Stimulated activated CD4-positive, alpha-beta T cell treated with anti-CD3 and anti-CD28 coated beads, Interleukin-4, amount 100 ng/mL, for 4 hours (primary cell): ENCODE measurements at regions not wholly inside any gene's neighbourhood (a gene's known extent, or its start where the extent isn't known, plus 50 kb on each side); places are given as distances from the start of the nearest gene placed in this dataset.
"Not testable (repeated sequence)": the region's sequence is repeated elsewhere in the genome, so short reads cannot be mapped to it uniquely, and the experiment has no call there.

Source experiments
- DNase-seq, 2 experiments: peaks; one replicate each; pipeline ENCODE4 v3.0.0-alpha.2; 2020

DNA sequence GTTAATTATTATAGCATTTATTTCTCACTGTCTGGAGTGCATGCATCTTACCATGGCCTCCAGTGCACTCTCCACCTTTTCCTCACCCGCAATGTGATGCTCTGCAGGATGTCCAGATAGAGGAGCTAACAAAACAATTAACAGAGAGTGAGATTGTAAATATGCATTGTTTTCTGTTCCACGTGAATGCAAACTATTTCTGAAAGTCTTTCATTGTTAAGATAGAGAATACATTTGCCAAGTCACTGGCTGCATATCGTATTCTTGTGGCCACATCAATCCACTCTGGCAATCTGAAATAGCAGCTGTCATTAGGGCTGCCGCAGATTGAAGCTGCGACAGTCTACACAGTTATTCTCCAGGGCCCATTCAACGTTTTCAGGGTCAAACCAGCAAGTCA, 143.8 kb downstream of the DUSP10 start:
- DNase-seq, result no peak

DNA sequence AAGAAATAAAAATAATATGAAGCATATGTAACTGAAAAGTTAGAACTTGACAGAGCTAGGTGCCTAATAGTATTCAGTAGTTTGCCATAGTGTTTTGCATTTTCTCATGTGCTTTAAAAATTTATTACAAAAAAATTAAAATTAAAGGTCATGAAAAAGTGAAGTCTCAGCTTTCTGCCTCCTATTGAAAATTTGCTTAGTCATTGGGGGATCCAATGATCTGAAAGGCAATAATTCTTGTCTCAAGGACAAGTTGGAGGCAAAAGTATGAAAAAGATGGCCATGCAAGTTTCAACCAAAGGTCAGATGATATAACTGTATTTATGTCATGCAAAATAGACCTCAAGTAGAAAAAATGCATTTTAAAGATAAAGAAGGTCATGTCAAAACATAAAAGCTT, 140.7 kb downstream of the DUSP10 start:
- no peak for DNase-seq

DNA sequence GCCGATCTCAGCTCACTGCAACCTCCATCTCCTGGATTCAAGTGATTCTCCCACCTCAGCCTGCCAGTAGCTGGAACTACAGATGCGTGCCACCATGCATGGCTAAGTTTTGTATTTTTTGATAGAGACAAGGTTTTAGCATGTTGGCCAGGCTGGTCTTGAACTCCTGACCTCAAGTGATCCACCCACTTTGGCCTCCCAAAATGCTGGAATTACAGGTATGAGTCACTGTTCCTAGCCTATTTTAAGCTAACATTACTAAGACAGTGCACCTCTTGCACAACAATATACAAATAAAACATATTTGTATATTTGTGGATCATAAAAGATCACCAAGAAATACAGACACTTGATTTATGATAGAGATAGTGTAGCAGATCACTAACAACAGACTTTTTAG, 139.1 kb downstream of the DUSP10 start:
- no peak for DNase-seq

DNA sequence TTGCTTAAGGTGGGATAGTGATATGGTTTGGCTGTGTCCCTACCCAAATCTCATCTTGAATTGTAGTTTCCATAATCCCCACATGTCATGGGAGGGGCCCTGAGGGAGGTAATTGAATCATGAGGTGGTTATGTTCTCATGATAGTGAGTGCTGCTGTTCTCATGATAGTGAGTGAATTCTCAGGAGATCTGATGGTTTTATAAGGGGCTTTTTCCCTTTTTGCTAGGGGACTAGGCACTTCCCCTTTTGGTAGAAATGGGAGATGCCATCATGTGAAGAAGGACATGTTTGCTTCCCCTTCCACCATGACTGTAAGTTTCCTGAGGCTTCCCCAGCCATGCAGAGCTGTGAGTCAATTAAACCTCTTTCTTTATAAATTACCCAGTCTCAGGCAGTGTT, 137.5 kb downstream of the DUSP10 start:
- DNase-seq, result not testable (repeated sequence)

DNA sequence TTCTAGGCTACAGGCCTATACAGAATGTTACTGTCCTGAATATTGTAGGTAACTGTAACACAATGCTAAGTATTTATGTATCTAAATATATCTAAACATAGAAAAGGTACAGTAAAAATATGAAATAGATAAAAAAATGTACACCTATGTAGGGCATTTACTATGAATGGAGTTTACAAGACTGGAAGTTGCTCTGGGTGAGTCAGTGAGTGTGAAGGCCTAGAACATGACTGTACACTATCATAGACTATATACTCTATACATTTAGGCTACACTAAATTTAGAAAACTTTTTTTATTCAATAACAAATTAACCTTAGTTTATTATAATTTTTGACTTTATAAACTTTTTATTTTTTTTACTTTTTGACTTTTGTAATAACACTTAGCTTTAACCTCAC, 136.9 kb downstream of the DUSP10 start:
- no peak for DNase-seq

DNA sequence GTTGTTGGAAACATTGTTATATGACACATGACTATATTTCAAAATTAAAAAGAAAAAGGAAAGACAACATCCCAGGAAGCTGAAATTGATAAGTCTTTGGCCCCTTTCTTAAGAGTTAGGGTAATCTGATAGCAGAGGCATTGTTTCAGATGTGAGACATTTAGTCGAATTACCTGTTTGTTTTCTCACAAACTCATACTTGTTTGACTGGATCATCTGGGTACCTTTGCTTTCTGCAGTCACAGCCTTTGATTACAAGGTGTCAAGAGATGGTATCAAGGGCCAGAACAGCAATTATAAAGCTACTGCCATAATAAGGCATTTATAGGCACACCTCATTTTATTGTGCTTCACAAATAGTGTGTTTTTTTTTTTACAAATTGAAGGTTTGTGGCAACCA, 136.3 kb downstream of the DUSP10 start:
- no peak for DNase-seq

DNA sequence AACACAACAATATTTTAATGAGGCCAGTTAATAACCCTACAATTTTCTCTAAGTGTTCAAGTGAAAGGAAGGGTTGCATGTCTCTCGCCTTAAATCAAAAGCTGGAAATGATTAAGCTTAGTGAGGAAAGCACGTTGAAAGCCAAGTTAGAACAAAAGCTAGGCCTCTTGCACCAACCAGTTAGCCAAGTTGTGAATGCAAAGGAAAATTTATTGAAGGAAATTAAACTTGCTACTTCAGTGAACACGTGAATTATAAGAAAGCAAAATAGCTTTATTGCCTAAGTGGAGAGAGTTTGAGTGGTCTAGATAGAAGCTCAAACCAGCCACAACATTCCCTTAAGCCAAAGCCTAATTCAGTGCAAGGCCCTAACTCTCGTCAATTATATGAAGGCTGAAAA, 135.6 kb downstream of the DUSP10 start:
- no peak for DNase-seq

DNA sequence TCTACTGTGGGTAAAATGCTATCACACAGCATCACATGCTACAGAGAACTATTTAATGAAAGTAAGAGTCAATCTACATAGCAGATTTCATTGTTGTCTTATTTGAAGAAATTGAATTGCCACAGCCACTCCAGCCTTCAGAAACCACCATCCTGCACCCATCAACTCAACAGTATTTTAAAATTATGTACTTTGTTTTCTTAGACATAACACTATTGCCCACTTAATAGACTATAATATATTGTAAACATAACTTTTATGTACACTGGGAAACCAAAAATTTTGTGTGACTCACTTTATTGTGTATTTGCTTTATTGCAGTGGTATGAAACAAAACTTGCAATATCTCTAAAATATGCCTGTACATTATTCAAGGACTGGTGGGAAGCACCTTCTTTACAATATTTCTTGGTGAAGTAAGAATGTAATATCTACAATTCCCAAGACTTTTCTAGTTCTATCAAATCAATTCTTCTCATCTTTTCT, 133.0 kb downstream of the DUSP10 start:
- no peak for DNase-seq

DNA sequence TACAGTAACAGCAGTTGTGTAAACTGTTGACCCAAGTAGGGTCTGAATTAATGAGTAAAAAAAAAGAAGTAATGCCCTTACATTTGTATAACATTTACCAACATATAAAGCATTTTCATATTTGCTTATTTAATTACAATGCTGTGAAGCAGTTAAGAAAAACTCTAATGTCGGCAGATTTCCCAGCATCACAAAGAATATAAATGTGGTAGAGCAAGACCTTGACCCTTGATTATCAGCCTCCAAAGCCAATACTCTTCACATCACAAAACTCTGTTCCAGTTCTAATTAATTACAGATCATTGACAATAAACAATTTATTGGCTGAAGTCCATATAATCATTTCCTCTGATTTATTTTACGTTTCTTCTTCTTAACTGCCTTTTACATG, 130.2 kb downstream of the DUSP10 start:
- DNase-seq, result no peak

DNA sequence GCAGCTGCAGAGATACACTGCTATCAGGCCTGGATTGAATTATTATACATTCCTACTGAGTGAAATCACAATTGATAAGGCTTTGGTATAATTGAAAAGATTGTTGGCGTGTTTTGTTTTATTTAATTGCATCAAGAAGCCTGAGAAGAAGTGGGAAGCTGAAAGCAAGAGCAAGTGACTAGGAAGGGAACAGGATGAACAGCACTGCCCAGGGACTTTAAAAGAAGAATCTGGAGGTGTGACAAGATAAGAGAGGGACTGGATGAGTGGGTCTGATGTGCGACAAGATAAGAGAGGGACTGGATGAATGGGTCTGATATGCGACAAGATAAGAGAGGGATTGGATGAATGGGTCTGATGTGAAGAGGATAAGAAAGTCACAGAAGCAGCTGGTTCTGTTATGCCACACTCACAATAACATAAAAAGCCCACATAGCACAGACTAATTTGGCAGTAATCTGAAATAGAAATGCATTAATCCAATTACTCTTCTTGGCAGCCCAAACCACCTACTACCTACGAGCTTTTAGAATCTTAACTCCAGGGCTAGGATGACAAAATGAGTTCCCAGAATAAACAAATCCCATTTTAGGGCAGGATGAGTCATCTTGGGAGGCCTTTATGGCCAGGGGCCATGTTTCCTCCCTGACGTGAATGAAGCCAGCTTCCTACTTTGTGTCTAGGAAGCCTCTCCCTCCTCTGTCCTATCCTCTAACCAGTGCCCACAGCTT, 129.7 kb downstream of the DUSP10 start:
- no peak for DNase-seq

DNA sequence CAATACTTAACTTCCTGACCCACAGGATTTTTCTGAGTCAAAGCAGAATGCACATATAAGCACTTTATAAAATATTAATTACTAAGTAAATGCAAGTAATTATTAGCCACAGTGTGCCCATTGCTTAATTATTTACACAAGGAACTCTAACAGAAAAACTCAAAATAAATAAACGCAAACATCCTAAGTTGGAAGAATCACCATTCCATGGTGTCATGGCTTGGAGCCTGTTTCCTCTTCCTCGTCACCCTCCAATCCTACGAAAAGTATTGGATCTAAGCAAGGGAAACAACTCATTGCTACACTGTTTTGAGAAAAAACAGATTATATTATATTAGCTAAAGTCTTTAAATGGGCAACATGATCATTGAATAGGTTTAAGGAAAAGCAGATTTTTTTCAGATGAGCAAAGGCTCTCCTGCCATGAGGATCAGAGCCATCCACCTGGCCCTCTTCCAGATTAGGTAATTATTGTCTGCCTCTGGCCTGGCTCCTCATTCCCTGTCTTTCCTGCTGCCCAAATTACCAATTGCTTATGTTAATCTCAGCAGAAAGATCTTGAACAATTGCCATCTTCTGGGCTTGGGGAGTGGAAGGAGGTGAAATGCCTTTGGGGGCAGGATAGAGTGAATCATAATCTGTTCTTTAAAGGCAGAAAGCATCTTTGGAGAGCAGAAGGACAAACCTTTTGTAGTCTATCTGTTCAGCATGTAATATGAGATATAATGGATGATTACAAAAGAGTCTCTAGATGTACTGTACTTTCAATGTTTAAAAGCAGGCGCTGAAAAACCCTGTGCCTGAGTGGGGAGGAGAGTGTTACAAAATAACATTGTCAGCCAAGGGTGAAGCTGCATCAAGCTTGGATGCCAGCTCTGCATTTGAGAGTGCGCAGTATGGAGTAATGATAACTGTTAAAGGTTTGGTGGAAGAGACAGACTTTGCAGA, 121.2 kb downstream of the DUSP10 start:
- DNase-seq, result no peak

DNA sequence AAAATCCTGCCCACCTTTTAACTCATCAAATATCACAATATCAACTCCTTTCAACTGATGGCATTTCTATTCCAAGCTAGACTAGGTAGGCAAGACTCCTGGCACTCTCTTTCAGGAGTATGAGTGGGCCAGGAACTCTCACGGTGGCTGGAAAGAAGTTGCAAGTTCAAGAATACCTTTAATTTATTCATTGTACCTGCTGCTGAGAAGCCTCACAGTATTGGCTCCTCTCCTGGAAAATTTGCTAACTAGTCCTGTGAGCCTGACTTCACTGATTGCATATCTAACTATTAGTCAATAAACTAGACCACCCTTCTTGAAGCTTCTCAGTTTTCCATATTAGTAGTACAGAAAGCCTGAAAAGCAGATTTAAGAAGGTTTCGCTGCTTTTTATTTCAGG, 120.2 kb downstream of the DUSP10 start:
- DNase-seq, result no peak

DNA sequence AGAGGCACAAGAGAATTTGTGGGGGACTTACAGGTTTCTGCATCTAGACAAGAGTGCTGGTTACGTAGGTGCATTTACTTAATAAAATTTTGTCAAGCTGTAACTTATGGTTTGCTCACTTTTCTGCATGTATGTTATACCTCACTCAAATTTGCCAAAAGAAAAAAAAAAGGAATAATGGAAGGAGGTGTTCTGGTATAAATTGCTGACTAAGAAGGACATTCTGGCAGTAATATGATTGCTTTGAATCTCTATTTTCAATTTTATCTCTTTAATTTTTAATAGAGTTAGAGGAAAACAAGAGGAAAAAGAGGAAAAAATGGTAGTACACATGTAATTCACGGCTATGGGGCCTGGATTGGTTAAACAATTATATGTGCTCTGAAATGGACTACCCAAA, 119.5 kb downstream of the DUSP10 start:
- DNase-seq, result no peak

DNA sequence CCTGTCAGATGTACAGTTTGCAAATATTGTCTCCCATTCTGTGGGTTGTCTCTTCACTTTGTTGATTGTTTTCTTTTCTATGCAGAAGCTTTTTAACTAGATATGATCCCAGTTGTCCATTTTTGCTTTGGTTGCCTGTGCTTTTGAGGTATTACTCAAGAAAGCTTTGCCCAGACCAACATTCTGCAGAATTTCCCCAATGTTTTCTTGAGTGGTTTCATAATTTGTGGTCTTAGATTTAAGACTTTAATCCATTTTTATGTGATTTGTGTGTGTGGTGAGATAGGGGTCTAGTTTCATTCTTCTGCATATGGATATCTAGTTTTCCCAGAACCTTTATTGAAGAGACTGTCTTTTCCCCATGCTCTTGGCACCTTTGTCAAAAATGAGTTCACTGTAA, 116.9 kb downstream of the DUSP10 start:
- DNase-seq, result no peak

DNA sequence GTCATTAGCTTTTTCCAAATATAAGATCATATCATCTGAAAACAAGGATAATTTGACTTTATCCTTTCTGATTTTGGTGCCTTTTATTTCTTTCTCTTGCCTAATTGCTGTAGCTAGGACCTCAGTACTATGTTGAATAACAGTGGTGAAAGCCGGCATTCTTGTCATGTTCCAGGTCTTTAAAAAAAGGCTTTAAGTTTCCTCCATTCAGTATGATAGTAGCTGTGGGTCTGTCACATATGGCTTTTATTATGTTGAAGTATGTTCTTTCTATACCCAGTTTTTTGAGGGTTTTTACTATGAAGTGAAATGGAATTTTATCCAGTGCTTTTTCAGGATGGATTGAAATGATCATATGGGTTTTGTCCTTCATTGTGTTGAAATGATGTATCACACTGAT, 115.8 kb downstream of the DUSP10 start:
- DNase-seq, result no peak

DNA sequence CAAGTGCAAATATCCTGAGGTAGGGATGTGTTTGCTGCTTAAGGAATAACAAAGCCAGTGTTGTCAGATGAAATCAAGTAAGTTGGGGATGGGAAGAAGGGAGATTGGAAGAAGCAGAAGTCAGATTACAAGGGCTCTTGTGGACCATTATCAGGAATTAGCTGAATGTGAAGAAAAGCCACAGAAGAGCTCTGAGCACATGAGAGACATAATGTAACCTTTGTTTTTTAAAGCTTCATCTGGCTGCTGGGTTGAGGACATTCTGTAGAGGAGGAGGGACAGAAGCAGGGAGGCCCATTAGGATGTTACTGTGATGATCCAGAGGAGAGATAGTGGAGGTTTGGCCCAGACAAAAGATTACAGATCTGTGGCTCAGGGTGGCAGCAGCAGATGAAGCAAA, 111.7 kb downstream of the DUSP10 start:
- DNase-seq, result no peak

DNA sequence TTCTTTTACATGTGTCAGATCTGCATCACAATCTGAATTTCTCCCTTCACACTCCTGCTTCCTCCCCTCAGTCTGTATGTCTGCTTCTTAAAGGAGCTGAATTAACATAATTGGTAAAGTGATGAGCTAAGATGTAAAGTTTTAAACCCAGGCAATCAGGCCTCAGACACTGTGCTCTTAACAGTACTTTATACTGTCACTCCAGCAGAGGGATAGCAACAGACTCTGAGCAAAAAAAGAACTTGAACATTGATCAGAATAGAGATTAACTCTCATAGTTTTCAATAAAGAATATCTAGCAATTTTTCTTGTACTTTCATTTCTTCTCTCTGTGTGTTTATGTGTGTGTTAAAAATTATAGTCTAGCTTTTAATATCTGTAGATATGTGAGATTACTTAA, 110.3 kb downstream of the DUSP10 start:
- DNase-seq, result no peak

DNA sequence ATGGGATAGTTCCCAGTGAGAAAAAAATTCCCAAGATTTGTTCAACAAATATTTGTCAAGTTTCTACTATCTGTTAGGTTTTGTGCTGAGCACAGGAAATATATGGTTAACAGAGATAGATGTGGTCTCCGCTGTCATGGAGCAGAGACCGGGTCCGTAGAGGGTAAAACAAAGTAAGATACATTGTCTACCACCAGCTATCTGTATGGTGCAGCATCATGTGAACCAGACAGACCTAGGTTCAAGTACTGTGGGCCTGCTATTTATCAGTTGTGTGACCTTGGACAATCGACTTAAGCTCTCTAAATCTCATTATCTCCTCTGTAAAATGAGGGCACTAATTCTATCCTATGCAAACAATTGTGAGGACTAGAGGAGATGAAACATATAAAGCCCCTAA, 109.8 kb downstream of the DUSP10 start:
- DNase-seq, result no peak

DNA sequence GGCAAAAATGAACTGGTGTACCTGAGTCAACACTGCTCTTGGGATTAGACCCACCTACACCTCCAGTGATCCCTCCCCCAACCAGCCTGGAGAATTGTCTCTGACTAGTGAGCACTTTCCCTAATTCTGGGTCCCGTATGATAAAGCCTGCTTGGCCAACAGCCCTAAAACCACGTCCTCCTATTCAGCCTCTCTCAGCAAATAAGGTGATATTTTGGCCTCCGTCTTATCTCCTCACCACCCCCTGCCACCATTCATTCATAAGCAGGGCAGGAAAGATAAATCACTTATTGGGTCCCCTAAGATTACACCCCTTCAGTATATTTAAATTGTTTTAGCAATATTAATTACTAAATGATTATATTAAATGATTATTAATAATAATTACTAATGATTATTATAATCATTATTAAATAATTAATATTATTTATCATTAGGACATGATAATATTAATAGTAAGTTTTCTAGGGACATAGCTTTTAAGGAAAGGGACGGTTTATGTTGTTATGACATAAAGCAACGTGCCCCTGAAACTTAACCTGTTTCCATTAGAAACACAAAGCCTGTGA, 108.0 kb downstream of the DUSP10 start:
- no peak for DNase-seq

DNA sequence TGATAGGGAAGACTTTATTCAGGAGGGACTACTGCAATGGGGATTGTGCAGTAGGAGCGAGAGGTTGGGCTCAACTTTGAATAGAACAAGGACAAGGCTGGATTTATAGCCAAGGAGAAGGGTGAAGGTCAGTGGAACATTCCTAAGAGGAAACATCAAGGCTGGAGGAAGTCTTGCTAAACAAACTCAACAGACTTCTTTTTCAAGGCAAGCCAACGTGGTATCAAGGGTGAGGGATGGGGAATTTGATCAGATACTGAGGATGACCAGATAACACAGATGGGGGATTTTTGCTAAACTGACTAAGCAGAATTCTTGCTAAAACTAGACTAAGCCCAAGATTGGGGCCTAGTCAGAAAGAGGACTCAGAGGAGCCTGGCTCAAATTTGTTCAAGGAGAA, 107.3 kb downstream of the DUSP10 start:
- DNase-seq, result no peak

DNA sequence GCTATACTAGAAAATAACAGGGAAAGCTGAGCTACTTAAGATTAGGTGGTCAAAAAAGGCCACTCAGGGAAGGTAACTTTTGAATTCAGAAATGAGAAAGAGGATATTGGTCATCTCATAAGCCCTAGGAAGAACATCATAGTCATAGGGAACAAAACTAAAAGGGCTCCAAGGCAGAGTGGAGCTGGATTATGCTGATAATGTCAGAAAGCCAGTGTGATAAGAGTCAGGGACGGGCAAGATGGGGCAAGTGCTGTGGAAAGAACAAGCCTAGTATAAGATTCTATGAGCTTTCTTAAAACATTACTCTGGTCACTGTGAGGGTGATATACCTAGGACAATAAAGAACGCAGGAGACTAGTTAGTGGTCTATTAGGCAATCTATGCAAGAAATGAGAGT, 106.6 kb downstream of the DUSP10 start:
- DNase-seq, result no peak

DNA sequence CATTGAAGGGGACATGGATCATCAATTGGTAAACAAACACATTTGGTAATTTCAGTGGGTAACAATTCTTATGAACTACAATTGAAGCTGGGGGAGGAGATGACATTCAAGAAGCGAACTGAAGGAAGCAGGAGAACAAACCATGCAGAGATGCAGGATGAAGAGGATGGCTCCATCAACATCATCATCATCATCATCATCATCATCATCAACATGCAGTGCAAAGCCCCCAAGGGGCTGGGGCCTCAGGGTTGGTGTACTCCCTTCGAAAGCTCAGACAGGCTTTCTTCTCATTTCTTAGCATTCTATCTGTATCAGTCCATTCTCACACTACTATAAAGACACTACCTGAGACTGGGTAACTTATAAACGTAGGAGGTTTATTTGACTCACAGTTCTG, 105.8 kb downstream of the DUSP10 start:
- no peak for DNase-seq

DNA sequence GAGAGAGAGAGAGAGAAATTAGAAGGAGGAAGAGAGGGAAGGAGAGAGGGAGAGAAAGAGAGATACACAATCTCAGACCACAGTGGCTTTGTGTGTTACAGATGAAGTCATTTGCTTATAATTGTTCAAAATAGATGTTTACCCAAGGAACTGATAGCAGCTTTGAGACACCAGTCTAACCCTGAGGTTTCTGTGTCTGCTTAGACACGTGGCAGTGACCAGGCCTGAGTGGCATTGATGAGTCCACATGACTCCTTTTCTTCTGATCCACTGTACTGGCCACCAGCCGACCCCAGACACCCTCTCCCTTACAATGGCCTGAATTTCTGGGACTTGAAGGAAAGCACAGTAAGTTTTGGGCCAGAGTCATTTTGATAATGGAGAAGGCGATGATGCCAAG, 104.9 kb downstream of the DUSP10 start:
- no peak for DNase-seq

DNA sequence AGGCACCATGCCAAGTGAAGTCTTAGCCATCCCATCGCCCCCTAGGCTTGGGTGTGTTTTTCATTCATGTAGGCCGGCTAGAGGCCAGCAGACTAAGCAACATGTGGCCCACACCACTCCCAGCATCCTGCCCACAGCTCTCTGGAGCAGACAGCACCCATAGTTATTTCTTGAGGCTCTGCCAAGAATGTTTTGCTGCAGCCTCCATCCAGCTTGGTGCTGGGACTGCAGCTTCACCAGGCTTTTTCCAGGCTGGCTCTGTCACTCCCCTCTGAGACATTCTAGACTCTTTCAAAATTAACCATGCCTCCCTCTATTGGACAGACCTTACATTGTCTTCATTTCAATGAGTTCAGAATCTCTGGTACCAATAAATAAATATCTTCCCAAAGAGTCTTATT, 104.2 kb downstream of the DUSP10 start:
- DNase-seq, result no peak
